ENCODE measurements at regions not wholly inside any gene's neighbourhood (a gene's known extent, or its start where the extent isn't known, plus 50 kb on each side); places are given as distances from the start of the nearest gene placed in this dataset.
"Not testable (repeated sequence)": the region's sequence is repeated elsewhere in the genome, so short reads cannot be mapped to it uniquely, and the experiment has no call there.

DNA sequence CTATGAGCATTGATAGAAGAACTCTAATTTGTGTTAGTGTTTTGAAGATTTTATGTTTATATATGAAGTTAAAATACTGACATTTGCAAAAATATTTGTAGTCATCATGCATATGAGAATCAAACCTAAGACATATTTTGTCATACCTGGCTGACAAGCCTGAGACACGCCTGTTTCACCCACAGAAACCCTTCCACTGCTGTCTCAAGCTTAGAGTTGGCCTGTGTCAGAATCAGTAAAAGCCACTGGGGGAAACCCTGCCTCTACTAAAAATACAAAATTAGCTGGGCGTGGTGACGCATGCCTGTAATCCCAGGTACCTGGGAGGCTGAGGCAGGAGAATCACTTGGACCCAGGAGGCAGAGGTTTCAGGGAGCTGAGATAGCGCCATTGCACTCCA, 218.0 kb upstream of the C1QTNF3 start:
- in situ Hi-C loops (cut with MboI; ENCODE audit: low sequenced_read_pairs) = not testable (repeated sequence)

DNA sequence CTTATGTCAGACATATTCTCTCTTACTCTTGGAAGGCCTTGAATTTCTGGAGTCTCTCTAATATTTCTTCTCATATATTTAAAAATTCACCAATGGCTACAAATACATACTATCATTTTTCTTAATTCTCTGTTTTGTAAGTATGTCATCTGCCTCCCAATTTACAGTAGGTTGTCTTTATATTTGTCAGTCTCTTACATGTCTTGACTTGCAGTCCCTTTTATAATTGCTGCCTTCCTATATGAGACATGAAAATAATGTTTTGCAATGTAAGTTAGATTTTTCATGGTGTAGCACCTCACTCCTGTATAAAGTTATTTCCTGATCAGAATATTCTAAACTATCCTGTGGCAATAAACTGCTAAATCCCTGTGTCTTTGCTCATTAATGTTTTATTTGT, 223.1 kb upstream of the C1QTNF3 start:
- in situ Hi-C loops (cut with MboI; ENCODE audit: low sequenced_read_pairs) = not testable (repeated sequence)

DNA sequence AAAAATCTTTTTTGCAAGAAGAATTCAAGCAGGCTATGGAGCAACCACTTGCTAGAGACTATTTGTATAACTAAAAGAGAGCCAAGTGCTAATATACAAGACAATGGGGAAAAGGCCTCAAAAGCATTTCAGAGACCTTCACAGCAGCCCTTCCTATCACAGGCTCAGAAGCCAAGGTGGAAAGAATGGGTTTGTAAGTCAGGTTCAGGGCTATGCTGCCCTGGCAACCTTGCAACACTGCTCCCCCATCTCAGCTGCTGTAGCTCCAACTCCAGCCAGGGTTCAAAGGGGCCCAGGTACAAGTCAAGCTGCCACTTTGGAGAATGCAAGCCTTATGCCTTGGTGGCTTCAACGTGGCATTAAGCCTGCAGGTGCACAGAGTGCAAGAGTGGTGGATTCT, 253.7 kb upstream of the C1QTNF3 start:
- in situ Hi-C loops (cut with MboI; ENCODE audit: low sequenced_read_pairs) = not testable (repeated sequence)

DNA sequence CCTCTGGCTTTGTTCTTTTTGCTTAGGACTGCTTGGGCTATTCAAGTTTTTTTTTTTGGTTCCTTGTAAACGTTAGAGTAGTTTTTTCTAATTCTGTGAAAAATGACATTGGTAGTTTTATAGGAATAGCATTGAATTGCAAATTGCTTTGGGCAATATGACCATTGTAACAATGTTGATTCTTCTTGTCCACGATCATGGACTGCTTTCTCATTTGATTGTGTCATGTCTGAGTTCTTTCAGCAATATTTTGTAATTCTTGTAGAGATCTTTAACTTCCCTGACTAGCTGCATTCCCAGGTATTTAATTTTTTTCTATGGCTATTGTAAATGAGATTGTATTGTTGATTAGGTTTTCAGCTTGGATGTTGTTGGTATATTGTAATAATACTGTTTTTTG, 286.2 kb upstream of the C1QTNF3 start:
- in situ Hi-C loops (cut with MboI; ENCODE audit: low sequenced_read_pairs) = not testable (repeated sequence)

DNA sequence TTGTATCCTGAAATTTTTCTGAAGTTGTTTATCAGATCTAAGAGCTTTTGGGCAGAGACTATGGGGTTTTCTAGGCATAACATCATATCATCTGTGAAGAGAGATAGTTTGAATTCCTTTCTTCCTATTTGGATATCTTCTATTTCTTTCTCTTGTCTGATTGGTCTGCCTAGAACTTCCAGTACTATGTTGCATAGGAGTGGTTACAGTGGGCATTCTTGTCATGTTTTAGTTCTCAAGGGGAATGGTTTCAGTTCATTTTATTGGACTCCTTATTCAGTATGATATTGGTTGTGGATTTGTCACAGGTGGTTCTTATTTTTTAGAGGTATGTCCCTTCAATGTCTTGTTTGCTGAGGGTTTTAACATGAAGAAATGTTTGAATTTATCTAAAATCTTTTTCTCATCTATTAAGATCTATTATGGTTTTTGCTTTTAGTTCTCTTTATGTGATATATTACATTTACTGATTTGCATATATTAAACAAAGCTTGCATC, 286.6 kb upstream of the C1QTNF3 start:
- in situ Hi-C loops (cut with MboI; ENCODE audit: low sequenced_read_pairs) = not testable (repeated sequence)

DNA sequence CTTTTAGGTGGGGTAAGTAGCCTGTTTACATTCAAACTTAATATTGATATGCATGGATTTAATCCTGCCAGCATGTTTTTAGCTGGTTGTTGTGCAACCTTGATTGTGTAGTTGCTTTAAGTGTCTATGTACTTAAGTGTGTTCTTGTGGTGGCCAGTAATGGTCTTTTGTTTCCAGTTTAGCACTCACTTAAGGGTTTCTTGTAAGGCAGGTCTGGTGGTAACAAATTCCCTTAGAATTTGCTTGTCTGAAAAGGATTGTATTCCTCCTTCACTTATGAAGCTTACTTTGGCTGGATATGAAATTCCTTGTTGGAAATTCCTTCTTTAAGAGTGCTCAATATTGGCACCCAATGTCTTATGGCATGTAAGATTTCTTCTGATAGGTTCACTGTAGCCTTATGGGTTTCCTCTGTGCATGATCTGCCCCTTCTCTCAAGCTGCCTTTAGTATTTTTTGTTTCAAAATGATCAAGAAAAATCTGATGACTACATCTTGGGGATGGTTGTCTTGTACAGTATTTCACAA, 289.0 kb upstream of the C1QTNF3 start:
- in situ Hi-C loops (cut with MboI; ENCODE audit: low sequenced_read_pairs) = not testable (repeated sequence)

DNA sequence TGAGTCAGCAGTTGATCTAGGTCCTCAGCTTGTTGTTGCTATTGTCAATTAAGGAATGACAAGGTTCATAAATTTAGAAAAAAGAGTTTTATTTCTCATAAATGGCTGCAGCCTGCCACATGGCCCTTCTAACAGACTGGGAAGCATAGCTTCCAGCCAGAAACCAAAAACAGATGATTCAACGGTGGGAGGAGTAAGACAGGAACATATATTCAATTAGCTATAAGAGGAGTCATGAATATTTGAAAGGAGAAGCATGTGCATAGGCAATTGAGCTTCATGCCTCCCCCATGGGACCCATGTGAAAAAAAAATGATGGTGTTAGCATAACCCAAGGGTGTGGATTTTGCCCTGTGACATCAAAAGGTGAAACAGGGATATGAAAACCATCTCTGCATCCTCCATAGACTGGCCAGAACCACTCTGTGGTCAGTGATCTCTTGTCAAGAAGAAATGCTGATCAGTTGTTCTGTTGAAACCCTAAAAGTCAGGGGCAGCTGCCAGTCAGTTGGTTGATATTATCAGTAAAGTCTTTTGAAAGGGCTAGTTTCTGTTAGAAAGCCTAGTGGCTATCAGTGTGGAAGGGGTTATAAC, 296.5 kb upstream of the C1QTNF3 start:
- in situ Hi-C loops (cut with MboI; ENCODE audit: low sequenced_read_pairs) = not testable (repeated sequence)

DNA sequence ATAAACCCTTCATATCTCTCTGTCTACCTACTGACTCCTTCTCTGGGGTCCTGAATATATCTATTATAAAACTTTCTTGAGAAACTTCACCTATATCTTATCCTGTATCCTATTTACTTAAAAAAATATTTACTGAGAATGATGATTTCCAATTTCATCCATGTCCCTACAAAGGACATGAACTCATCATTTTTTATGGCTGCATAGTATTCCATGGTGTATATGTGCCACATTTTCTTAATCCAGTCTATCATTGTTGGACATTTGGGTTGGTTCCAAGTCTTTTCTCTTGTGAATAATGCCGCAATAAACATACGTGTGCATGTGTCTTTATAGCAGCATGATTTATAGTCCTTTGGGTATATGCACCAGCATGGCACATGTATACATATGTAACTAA, 301.7 kb upstream of the RAI14 start:
- in situ Hi-C loops (cut with MboI; ENCODE audit: low sequenced_read_pairs) = not testable (repeated sequence)

DNA sequence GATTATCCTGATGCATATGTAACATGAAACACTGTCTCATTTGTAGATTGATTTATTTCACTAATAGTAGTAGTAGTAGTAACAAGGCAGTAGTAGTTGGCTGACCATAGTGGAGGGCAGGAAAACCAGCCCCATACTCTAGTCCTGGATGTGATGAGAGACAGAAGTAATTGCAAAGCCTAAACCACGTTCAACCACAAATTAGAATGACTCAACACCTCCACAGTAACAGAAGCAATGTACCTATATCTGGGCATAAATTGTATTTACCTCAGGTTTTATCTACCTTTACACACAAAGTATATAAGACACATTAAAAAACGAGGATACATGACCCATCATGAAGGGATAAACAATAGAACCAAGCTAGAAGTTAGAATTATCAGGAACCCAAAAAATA, 284.7 kb upstream of the RAI14 start:
- in situ Hi-C loops (cut with MboI; ENCODE audit: low sequenced_read_pairs) = not testable (repeated sequence)

DNA sequence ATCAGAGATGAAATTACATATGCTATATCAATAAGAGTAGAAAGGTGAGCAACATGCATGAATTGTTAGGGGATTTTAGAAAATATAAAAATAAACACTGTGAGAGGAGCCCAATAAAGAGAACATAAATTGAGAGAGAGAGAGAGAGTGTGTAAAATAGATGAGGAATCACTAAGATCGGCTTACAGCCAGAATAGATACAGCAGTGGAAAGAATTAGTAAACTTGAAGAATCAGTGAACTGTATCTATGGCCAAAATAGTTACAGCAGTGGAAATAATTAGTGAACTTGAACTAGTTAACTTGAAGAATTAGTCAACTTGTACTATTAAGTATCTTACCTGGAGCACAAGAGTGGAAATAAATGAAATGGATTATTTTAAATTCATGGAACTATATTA, 284.3 kb upstream of the RAI14 start:
- in situ Hi-C loops (cut with MboI; ENCODE audit: low sequenced_read_pairs) = not testable (repeated sequence)

DNA sequence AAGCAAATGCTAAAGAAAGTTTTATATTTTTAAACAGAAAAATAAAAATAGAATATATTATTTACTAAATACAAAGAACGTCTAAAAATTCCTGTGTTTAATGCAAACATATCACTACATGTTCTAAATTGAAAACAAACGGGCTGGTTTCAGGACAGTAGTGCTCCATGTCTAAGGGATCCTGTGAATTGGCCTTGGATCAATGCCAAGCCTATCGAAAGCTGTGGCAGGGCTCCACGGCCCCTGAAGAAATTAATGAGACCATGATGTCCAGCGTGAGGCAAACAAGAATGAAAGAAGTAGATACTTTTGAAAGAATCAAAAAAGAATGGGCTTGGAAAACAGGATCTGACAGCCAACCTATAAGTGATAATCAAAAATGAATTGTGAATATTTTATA, 283.4 kb upstream of the RAI14 start:
- in situ Hi-C loops (cut with MboI; ENCODE audit: low sequenced_read_pairs) = not testable (repeated sequence)

DNA sequence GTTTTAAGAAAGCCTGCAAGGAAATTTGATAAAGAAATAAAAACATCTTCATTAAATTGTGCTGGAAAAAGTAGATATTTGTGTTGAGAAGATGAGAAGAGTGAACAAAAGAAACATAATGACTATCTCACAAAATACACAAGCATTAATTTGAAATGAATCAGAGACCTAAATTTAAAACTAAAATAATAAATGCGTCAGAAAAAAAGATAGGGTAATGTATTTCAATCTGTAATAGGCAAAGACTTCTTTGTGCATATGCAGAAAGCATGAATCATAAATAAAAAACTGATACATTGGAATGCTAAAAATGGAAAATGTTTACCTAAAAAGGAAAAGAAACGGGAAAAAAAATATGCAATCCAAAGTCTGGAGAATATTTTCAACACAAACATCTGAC, 278.5 kb upstream of the RAI14 start:
- in situ Hi-C loops (cut with MboI; ENCODE audit: low sequenced_read_pairs) = not testable (repeated sequence)

DNA sequence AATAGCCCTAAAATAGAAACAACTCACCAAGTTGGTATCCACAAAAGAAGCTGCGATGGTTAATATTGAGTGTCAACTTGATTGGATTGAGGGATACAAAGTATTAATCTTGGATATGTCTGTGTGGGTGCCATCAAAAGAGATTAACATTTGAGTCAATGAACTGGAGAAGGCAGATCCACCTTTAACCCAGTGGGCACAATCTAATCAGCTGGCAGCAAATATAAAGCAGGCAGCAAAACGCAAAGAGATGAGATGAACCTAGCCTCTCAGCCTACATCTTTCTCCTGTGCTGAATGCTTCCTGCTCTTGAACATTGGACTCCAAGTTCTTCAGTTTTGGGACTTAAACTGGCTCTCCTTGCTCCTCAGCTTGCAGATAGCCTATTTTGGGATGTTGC, 277.6 kb upstream of the RAI14 start:
- in situ Hi-C loops (cut with MboI; ENCODE audit: low sequenced_read_pairs) = not testable (repeated sequence)

DNA sequence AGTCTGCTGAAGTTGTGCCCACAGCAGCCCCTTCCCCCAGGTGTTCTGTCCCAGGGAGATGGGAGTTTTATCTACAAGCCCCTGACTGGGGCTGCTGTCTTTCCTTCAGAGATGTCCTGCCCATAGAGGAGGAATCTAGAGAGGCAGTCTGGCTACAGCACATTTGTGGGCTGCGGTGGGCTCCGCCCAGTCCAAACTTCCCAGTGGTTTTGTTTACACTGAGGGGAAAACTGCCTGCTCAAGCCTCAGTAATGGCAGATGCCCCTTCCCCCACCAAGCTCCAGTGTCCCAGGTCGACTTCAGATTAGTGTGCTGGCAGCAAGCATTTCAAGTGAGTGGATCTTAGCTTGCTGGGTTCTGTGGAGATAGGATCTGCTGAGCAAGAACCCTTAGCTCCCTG, 267.4 kb upstream of the RAI14 start:
- in situ Hi-C loops (cut with MboI; ENCODE audit: low sequenced_read_pairs) = not testable (repeated sequence)

DNA sequence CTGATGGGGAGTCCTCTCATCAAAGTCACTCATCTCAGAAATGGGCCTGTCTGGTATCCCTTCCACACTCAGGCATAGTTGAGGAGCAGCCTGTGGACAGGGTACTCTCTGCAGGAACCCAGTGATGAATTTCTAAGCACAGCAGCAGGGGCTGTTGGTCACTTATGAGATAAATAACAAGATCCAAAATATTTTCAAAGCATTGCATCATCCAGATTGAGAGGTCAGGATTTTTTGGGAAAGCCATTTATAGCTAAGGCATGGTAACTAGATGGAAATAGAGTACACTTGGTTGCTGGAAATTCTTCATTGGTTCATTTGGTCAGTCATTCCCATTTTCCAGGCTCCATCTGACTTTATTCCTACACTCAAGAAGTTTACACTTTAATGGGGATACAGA, 246.8 kb upstream of the RAI14 start:
- in situ Hi-C loops (cut with MboI; ENCODE audit: low sequenced_read_pairs) = no loop called here

DNA sequence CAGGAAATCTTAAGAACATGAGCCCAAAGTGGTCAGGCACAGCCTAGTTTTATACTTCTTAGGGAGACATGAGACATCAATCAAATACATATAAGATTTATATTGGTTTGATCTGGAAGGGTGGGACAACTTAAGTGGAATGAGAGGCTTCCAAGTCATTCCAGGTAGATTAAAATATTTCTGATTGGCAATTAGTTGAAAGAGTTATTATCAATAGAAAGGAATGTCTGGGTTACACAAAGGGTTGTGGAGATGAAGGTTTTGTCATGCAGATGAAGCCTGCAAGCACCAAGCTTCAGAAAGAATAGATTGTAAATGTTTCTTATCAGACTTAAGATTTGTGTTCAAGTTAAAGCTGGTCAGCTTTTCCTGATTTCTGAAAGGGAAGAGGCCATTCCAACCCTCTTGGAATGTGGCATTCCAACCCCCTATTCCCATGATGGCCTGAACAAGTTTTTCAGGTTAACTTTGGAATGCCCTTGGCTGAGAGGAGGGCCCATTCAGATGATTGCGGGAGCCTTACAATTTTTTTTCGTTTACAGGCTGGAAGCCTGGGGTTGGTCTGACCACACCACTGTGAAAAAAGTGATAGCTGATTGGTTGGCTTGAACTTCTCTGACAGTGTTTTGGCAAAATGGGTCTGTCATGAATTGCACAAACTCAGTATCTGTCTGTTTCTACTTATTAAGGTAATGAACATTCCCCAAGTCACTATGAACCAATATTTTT, 245.6 kb upstream of the RAI14 start:
- in situ Hi-C loops (cut with MboI; ENCODE audit: low sequenced_read_pairs) = no loop called here

DNA sequence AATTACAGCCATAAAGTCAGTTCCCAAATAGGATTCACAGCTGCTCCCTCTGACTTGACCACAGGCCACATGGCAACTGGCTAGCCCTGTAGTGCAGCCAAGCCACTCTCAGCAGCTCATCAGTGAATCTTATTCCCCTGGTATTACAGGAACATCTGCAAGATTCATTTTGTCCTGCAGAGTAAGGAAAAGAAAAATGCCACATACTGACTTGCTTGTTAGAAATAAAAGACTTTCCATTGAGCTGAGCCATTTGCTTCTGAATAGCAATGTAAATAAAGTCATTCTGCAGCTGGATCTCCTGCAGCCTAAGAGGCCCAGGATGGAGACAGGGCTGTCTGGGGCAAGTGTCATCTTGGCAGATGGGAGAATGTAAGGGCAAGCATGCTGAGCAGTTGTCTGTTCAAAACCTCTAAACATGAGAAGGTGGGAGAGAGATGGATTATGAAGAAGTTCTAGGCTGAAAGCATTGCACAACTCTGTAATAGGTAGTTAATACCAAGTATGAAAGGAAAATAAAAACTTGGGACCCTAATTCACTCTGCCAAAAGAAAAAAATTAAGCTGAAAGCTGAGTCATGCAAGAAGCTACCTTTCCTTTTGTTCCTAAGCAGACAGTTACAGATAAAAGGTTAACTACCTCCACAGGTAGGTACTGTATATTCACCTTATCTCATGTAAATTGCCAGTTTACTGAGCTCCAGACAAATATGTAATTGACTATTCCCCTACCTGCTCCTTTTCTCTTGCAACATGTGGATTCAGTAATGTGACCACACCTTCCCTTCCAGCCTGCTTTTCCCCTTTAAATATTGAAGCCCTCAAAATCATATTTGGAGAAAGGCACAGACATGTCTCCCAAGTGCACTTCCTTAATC, 244.4 kb upstream of the RAI14 start:
- in situ Hi-C loops (cut with MboI; ENCODE audit: low sequenced_read_pairs) = no loop called here

DNA sequence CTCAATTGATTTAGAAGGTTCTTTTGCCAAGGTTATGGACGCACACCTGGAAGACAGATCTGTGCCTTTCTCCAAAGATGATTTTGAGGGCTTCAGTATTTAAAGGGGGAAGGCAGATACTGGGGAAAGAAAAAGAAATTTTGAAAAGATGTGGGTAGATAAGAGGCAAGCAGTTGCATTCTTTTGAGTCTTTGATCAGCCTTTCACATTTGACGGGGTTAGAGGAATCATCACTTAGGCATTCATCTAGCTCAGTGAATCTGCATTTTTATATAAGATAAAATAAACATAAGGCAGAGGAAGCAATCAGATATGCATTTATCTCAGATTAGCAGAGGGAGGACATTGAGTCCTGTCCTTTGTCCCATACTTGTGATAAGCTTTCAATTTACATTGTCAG, 243.4 kb upstream of the RAI14 start:
- in situ Hi-C loops (cut with MboI; ENCODE audit: low sequenced_read_pairs) = no loop called here

DNA sequence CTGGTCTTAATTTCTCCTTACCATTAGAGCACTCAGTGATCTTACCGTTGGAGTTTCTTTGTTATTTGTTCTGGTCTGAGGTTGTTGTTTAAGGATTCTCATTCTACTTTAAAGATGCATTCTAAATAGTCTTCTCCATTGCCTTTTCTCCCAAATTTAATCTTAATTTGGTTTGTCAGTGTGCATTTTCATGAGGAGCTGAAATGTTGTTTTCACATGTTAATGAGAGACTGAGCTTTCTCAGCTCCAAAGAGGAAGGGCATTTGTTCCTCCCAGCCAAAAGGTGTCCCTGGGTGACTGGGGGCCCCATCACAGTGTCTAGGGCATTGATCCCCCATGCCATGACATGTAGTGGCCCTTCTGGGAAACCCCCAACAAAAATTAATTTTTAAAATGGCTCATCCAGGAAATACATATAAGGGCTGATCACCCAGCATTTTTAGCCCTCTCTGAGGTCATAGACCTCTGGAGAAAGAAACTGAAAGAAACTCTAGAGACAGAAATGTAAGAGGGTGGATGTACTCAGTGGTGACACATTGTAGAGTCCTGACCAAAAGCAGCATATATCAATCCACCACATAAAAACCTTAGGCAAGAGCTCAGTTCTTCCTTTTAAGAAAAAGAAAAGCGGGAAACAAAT, 240.4 kb upstream of the RAI14 start:
- in situ Hi-C loops (cut with MboI; ENCODE audit: low sequenced_read_pairs) = no loop called here

DNA sequence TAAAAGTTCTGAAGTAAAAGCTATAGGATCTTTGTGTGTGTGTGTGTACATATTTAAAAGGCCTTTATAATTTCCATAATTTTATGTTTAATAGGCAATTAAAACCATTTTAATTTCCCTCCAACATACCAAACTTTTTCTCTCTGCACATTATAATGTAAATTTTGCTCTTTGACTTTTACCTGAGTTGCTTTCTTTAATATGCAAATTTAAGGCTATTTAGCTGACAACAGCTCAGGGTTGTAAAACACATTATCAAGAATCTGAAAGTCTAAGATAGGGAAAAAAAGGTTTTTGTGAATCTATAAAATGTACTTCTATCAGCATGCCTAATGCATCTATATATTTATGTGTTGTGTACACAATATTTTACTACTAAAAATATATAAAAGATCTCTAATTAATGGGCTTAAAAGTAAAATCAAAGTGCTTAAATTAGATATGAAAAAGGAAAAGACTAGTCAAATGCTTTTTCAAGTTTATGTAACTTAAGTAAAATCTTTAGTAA, 239.6 kb upstream of the RAI14 start:
- in situ Hi-C loops (cut with MboI; ENCODE audit: low sequenced_read_pairs) = no loop called here

DNA sequence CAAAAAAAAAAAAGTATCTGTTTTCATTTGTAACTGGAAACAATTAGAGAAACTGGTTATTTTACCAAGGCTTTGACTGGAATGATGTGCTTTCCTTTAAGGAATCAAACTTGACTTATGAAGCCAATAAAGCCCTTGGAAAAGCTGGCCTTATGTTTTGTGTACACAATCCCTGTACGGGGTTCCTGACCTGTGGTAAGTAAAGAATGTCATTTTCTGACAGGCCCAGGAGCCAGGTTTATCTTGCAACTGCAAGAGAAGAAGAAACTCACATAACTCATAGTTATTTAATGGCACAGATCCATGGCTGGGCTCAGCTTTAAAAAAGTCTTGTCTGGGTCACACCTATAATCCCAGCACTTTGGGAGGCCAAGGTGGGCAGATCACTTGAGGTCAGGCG, 235.9 kb upstream of the RAI14 start:
- in situ Hi-C loops (cut with MboI; ENCODE audit: low sequenced_read_pairs) = not testable (repeated sequence)
